Osteocyte (in vitro differentiated cells): ENCODE measurements at regions not wholly inside any gene's neighbourhood (a gene's known extent, or its start where the extent isn't known, plus 50 kb on each side); places are given as distances from the start of the nearest gene placed in this dataset.

Experiments
- DNase-seq: peaks from one replicate; pipeline ENCODE4 v3.0.0; 2021; ENCODE audit warnings: mixed read lengths; ENCODE audit not compliant: unreplicated experiment; ENCODE audit errors: extremely low spot score
- H3K27ac Mint-ChIP-seq: one replicate; pipeline ENCODE4 v1.8.0; 2021; ENCODE audit warnings: mild to moderate bottlenecking, mixed read lengths; ENCODE audit not compliant: unreplicated experiment
- H3K27me3 Mint-ChIP-seq: one replicate; pipeline ENCODE4 v1.8.0; 2021; ENCODE audit warnings: mixed read lengths; ENCODE audit not compliant: unreplicated experiment
- H3K36me3 Mint-ChIP-seq: one replicate; pipeline ENCODE4 v1.8.0; 2021; ENCODE audit warnings: mixed read lengths; ENCODE audit not compliant: unreplicated experiment
- H3K4me1 Mint-ChIP-seq: one replicate; pipeline ENCODE4 v1.8.0; 2021; ENCODE audit warnings: mixed read lengths; ENCODE audit not compliant: unreplicated experiment
- H3K4me3 Mint-ChIP-seq: one replicate; pipeline ENCODE4 v1.8.0; 2021; ENCODE audit warnings: mild to moderate bottlenecking, moderate library complexity, mixed read lengths; ENCODE audit not compliant: unreplicated experiment
- H3K9me3 Mint-ChIP-seq: one replicate; pipeline ENCODE4 v1.8.0; 2021; ENCODE audit warnings: mixed read lengths; ENCODE audit not compliant: unreplicated experiment
- TF ChIP-seq, protein P1 (sequence below): fragments of 200-600 bp; sonication (generic); IDR thresholded peaks from 2 replicates; pipeline ENCODE4 v1.5.0; 2021; ENCODE audit warnings: antibody characterized with exemption, mild to moderate bottlenecking, moderate library complexity

- H3K9me3 Mint-ChIP-seq: no peaks in the 10 kb centered on the region
- TF ChIP-seq, protein P1, sequence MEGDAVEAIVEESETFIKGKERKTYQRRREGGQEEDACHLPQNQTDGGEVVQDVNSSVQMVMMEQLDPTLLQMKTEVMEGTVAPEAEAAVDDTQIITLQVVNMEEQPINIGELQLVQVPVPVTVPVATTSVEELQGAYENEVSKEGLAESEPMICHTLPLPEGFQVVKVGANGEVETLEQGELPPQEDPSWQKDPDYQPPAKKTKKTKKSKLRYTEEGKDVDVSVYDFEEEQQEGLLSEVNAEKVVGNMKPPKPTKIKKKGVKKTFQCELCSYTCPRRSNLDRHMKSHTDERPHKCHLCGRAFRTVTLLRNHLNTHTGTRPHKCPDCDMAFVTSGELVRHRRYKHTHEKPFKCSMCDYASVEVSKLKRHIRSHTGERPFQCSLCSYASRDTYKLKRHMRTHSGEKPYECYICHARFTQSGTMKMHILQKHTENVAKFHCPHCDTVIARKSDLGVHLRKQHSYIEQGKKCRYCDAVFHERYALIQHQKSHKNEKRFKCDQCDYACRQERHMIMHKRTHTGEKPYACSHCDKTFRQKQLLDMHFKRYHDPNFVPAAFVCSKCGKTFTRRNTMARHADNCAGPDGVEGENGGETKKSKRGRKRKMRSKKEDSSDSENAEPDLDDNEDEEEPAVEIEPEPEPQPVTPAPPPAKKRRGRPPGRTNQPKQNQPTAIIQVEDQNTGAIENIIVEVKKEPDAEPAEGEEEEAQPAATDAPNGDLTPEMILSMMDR: peak; percentile 15
- DNase-seq: peak; percentile 79
- H3K36me3 Mint-ChIP-seq: no peaks in the 10 kb centered on the region
- peaks cover 11% of the 10 kb centered on the region for H3K4me1 Mint-ChIP-seq
- no peak overlapping the region for H3K4me3 Mint-ChIP-seq
- peaks cover 12% of the 10 kb centered on the region for H3K27me3 Mint-ChIP-seq
- H3K27ac Mint-ChIP-seq: no peak overlapping the region
Measured at GRCh38 chr7:155862123-155862892, 50.0 kb upstream of the SHH start.
